ENCODE measurements at regions not wholly inside any gene's neighbourhood (a gene's known extent, or its start where the extent isn't known, plus 50 kb on each side); places are given as distances from the start of the nearest gene placed in this dataset.

DNA sequence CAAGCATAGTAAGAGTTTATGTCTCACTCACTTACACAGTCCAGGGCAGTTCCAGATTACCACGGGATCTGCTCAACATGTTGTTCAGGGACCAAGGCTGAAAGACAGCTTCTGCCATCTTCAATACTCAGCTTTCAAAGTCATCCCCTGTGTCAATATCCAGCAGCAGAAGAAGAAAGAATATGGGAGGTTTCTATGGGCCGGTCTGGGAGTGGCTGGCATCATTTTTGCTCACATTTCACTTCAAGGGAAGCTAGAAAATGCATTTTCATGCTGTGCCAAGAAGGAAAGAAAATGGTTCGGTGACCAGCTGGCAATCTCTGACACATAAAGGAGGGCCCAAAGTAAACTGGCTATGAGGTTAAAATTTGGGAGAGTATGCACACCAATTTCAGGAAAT lies 211.5 kb upstream of the KLF3 start:
- Histone ChIP-seq H4K20me1 (ENCODE audit: insufficient read depth, low read length) (no peaks in the 10 kb centered on the region), H3K4me3 (ENCODE audit: low read depth, low read length, poor library complexity, severe bottlenecking) (no peak overlapping the region), H3K27ac (ENCODE audit: low read depth, low read length, poor library complexity, severe bottlenecking) (no peak overlapping the region), H3K4me1 (ENCODE audit: insufficient read depth, low read length, severe bottlenecking) (no peaks in the 10 kb centered on the region), H2AFZ (ENCODE audit: low read length) (no peak overlapping the region), H3F3A (ENCODE audit: insufficient read depth, low read length) (no peaks in the 10 kb centered on the region), H3K36me3 (ENCODE audit: insufficient read depth, low read length) (no peaks in the 10 kb centered on the region), H3K79me2 (ENCODE audit: insufficient read depth, low read length) (no peaks in the 10 kb centered on the region), H3K27me3 (ENCODE audit: insufficient read depth, low read length) (no peaks in the 10 kb centered on the region), H3K9me3 (ENCODE audit: low read length) (no peaks in the 10 kb centered on the region), H3K4me2 (ENCODE audit: low read length) (no peak overlapping the region), H3K9me2 (ENCODE audit: low read depth, low read length) (no peaks in the 10 kb centered on the region), H3K9ac (ENCODE audit: low read length) (no peak overlapping the region)
- TF ChIP-seq EZH2 (IDR thresholded peaks at IDR 0.05; ENCODE audit: borderline replicate concordance, low read length): no peak
- TF ChIP-seq, protein P1, sequence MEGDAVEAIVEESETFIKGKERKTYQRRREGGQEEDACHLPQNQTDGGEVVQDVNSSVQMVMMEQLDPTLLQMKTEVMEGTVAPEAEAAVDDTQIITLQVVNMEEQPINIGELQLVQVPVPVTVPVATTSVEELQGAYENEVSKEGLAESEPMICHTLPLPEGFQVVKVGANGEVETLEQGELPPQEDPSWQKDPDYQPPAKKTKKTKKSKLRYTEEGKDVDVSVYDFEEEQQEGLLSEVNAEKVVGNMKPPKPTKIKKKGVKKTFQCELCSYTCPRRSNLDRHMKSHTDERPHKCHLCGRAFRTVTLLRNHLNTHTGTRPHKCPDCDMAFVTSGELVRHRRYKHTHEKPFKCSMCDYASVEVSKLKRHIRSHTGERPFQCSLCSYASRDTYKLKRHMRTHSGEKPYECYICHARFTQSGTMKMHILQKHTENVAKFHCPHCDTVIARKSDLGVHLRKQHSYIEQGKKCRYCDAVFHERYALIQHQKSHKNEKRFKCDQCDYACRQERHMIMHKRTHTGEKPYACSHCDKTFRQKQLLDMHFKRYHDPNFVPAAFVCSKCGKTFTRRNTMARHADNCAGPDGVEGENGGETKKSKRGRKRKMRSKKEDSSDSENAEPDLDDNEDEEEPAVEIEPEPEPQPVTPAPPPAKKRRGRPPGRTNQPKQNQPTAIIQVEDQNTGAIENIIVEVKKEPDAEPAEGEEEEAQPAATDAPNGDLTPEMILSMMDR (IDR thresholded peaks at IDR 0.05; ENCODE audit: low read length): no peak

- no peaks in the 10 kb centered on the region for H3K79me2 ChIP-seq (ENCODE audit: insufficient read depth, low read length)
- no peaks in the 10 kb centered on the region for H3K9me3 ChIP-seq (ENCODE audit: low read length)
Observed at GRCh38 chr4:38453253-38453881, 210.6 kb upstream of the KLF3 start.

GRCh38 chr4:38454284-38454683 lies 209.7 kb upstream of the KLF3 start:
- no peaks in the 10 kb centered on the region for H4K20me1 ChIP-seq (ENCODE audit: insufficient read depth, low read length)
- no peaks in the 10 kb centered on the region for H3K4me1 ChIP-seq (ENCODE audit: insufficient read depth, low read length, severe bottlenecking)
- H3K4me3 ChIP-seq (ENCODE audit: low read depth, low read length, poor library complexity, severe bottlenecking): no peak overlapping the region
- TF ChIP-seq EZH2 (IDR thresholded peaks at IDR 0.05; ENCODE audit: borderline replicate concordance, low read length): no peak
- TF ChIP-seq, protein P1 (IDR thresholded peaks at IDR 0.05; ENCODE audit: low read length): no peak
- no peak overlapping the region for H3K4me2 ChIP-seq (ENCODE audit: low read length)
- H3K9me3 ChIP-seq (ENCODE audit: low read length): no peaks in the 10 kb centered on the region
- H3K36me3 ChIP-seq (ENCODE audit: insufficient read depth, low read length): no peaks in the 10 kb centered on the region
- no peaks in the 10 kb centered on the region for H3K27me3 ChIP-seq (ENCODE audit: insufficient read depth, low read length)
- no peaks in the 10 kb centered on the region for H3K79me2 ChIP-seq (ENCODE audit: insufficient read depth, low read length)
- H3K9ac ChIP-seq (ENCODE audit: low read length): no peak overlapping the region
- H3K27ac ChIP-seq (ENCODE audit: low read depth, low read length, poor library complexity, severe bottlenecking): no peak overlapping the region
- H3F3A ChIP-seq (ENCODE audit: insufficient read depth, low read length): no peaks in the 10 kb centered on the region
- no peaks in the 10 kb centered on the region for H3K9me2 ChIP-seq (ENCODE audit: low read depth, low read length)
- H2AFZ ChIP-seq (ENCODE audit: low read length): no peak overlapping the region

More at GRCh38 chr4:38453253-38453881, 210.6 kb upstream of the KLF3 start:
- Histone ChIP-seq H3K9ac (ENCODE audit: low read length) (no peak overlapping the region), H3K36me3 (ENCODE audit: insufficient read depth, low read length) (no peaks in the 10 kb centered on the region), H3K27ac (ENCODE audit: low read depth, low read length, poor library complexity, severe bottlenecking) (no peak overlapping the region), H3K9me2 (ENCODE audit: low read depth, low read length) (no peaks in the 10 kb centered on the region), H3F3A (ENCODE audit: insufficient read depth, low read length) (no peaks in the 10 kb centered on the region), H3K4me1 (ENCODE audit: insufficient read depth, low read length, severe bottlenecking) (no peaks in the 10 kb centered on the region), H3K27me3 (ENCODE audit: insufficient read depth, low read length) (no peaks in the 10 kb centered on the region), H2AFZ (ENCODE audit: low read length) (no peak overlapping the region), H3K4me2 (ENCODE audit: low read length) (no peak overlapping the region), H3K4me3 (ENCODE audit: low read depth, low read length, poor library complexity, severe bottlenecking) (no peak overlapping the region), H4K20me1 (ENCODE audit: insufficient read depth, low read length) (no peaks in the 10 kb centered on the region)
- TF ChIP-seq EZH2 (IDR thresholded peaks at IDR 0.05; ENCODE audit: borderline replicate concordance, low read length): no peak
- TF ChIP-seq, protein P1 (IDR thresholded peaks at IDR 0.05; ENCODE audit: low read length): no peak

All from OCI-LY1 (cell line).